SJSA1 (cell line): ENCODE measurements at regions not wholly inside any gene's neighbourhood (a gene's known extent, or its start where the extent isn't known, plus 50 kb on each side); places are given as distances from the start of the nearest gene placed in this dataset.
"Not testable (repeated sequence)": the region's sequence is repeated elsewhere in the genome, so short reads cannot be mapped to it uniquely, and the experiment has no call there.

Experiments
- DNase-seq, 2 experiments: peaks; one replicate each; pipeline ENCODE4 v3.0.0-alpha.2; 2015 to 2020; ENCODE audit warnings: low spot score in 2 of 2, low read depth in 1 of 2
- H3K27ac ChIP-seq: fragments of 250-450 bp; sonication (Bioruptor Pico); 2 replicates; pipeline ENCODE4 v1.5.1; 2020; ENCODE audit warnings: mild to moderate bottlenecking, moderate library complexity
- H3K27me3 ChIP-seq: fragments of 250-450 bp; sonication (Bioruptor Pico); replicated peaks from 2 replicates; pipeline ENCODE4 v1.5.1; 2020; ENCODE audit warnings: mild to moderate bottlenecking, moderate library complexity
- H3K36me3 ChIP-seq: fragments of 250-450 bp; sonication (Bioruptor Pico); 2 replicates; pipeline ENCODE4 v1.5.1; 2020; ENCODE audit warnings: mild to moderate bottlenecking
- H3K4me1 ChIP-seq: fragments of 250-450 bp; sonication (Bioruptor Pico); replicated peaks from 2 replicates; pipeline ENCODE4 v1.6.1; 2021; ENCODE audit warnings: mild to moderate bottlenecking
- H3K4me3 ChIP-seq: fragments of 250-450 bp; sonication (Bioruptor Pico); 2 replicates; pipeline ENCODE4 v1.5.1; 2020; ENCODE audit warnings: mild to moderate bottlenecking
- H3K9me3 ChIP-seq: fragments of 250-450 bp; sonication (Bioruptor Pico); replicated peaks from 2 replicates; pipeline ENCODE4 v1.5.1; 2020; ENCODE audit warnings: mild to moderate bottlenecking

GRCh38 chr7:84857336-84857735 lies 329.5 kb downstream of the SEMA3D start:
- H3K4me3 ChIP-seq: no peak overlapping the region
- H3K36me3 ChIP-seq: no peaks in the 10 kb centered on the region
- H3K27ac ChIP-seq: no peak overlapping the region
- H3K27me3 ChIP-seq: no peaks in the 10 kb centered on the region
- H3K9me3 ChIP-seq: 0 out of 2 replicates have a peak, but pooled peaks cover 2% of the 10 kb centered on the region
- H3K4me1 ChIP-seq: peaks cover 6% of the 10 kb centered on the region; the same call in 1 of the 2 replicates
- no peak for DNase-seq

- no peaks in the 10 kb centered on the region for H3K36me3 ChIP-seq
- peaks cover 6% of the 10 kb centered on the region; the same call in 1 of the 2 replicates for H3K4me1 ChIP-seq
- no peaks in the 10 kb centered on the region for H3K9me3 ChIP-seq
- H3K27me3 ChIP-seq: no peaks in the 10 kb centered on the region
- no peak overlapping the region for H3K27ac ChIP-seq
- H3K4me3 ChIP-seq: no peak overlapping the region
- no peak for DNase-seq
These were observed 331.1 kb downstream of the SEMA3D start for GRCh38 chr7:84855758-84856157.

- H3K27me3 ChIP-seq, DNase-seq, H3K27ac ChIP-seq, H3K4me3 ChIP-seq, H3K9me3 ChIP-seq, H3K36me3 ChIP-seq, H3K4me1 ChIP-seq: not testable (repeated sequence)
These were observed 337.9 kb downstream of the SEMA3D start for GRCh38 chr7:84848974-84849372.

GRCh38 chr7:84848219-84848973 lies 338.5 kb downstream of the SEMA3D start:
- no peaks in the 10 kb centered on the region for H3K9me3 ChIP-seq
- no peak for DNase-seq
- H3K4me1 ChIP-seq: no peaks in the 10 kb centered on the region
- H3K27me3 ChIP-seq: no peaks in the 10 kb centered on the region
- H3K36me3 ChIP-seq: no peaks in the 10 kb centered on the region
- H3K27ac ChIP-seq: no peak overlapping the region
- no peak overlapping the region for H3K4me3 ChIP-seq

GRCh38 chr7:84847790-84848189 lies 339.1 kb downstream of the SEMA3D start:
- H3K4me3 ChIP-seq: no peak overlapping the region
- H3K36me3 ChIP-seq: no peaks in the 10 kb centered on the region
- H3K27ac ChIP-seq: no peak overlapping the region
- no peaks in the 10 kb centered on the region for H3K27me3 ChIP-seq
- no peak for DNase-seq
- no peaks in the 10 kb centered on the region for H3K4me1 ChIP-seq
- H3K9me3 ChIP-seq: no peaks in the 10 kb centered on the region

GRCh38 chr7:84847038-84847437 lies 339.8 kb downstream of the SEMA3D start:
- H3K36me3 ChIP-seq: no peaks in the 10 kb centered on the region
- H3K27ac ChIP-seq: no peak overlapping the region
- H3K4me3 ChIP-seq: no peak overlapping the region
- H3K9me3 ChIP-seq: no peaks in the 10 kb centered on the region
- no peaks in the 10 kb centered on the region for H3K27me3 ChIP-seq
- no peaks in the 10 kb centered on the region for H3K4me1 ChIP-seq
- no peak for DNase-seq

GRCh38 chr7:84845971-84846370 lies 340.9 kb downstream of the SEMA3D start:
- no peak for DNase-seq
- H3K27ac ChIP-seq: no peak overlapping the region
- no peaks in the 10 kb centered on the region for H3K4me1 ChIP-seq
- H3K27me3 ChIP-seq: no peaks in the 10 kb centered on the region
- no peaks in the 10 kb centered on the region for H3K9me3 ChIP-seq
- no peak overlapping the region for H3K4me3 ChIP-seq
- H3K36me3 ChIP-seq: no peaks in the 10 kb centered on the region

GRCh38 chr7:84844771-84845170 lies 342.1 kb downstream of the SEMA3D start:
- Histone ChIP-seq H3K36me3 (no peaks in the 10 kb centered on the region), H3K4me1 (no peaks in the 10 kb centered on the region), H3K27me3 (no peaks in the 10 kb centered on the region), H3K9me3 (no peaks in the 10 kb centered on the region), H3K4me3 (no peak overlapping the region), H3K27ac (no peak overlapping the region)
- DNase-seq: no peak

GRCh38 chr7:84841809-84842208 lies 345.0 kb downstream of the SEMA3D start:
- no peak overlapping the region for H3K27ac ChIP-seq
- no peaks in the 10 kb centered on the region for H3K27me3 ChIP-seq
- no peaks in the 10 kb centered on the region for H3K9me3 ChIP-seq
- no peaks in the 10 kb centered on the region for H3K36me3 ChIP-seq
- DNase-seq: no peak
- no peak overlapping the region for H3K4me3 ChIP-seq
- no peaks in the 10 kb centered on the region for H3K4me1 ChIP-seq

GRCh38 chr7:84838857-84839256 lies 348.0 kb downstream of the SEMA3D start:
- Histone ChIP-seq H3K27me3 (no peaks in the 10 kb centered on the region), H3K36me3 (no peaks in the 10 kb centered on the region)
- no peak for DNase-seq

GRCh38 chr7:84837405-84837804 lies 349.5 kb downstream of the SEMA3D start:
- Histone ChIP-seq H3K27ac (no peak overlapping the region), H3K4me3 (no peak overlapping the region)
- no peak for DNase-seq

More at GRCh38 chr7:84838857-84839256, 348.0 kb downstream of the SEMA3D start:
- Histone ChIP-seq H3K4me3 (no peak overlapping the region), H3K9me3 (no peaks in the 10 kb centered on the region), H3K27ac (no peak overlapping the region), H3K4me1 (no peaks in the 10 kb centered on the region)

GRCh38 chr7:84829719-84830118 lies 357.1 kb downstream of the SEMA3D start:
- Histone ChIP-seq H3K9me3 (no peaks in the 10 kb centered on the region), H3K27me3 (no peaks in the 10 kb centered on the region), H3K4me3 (no peak overlapping the region), H3K4me1 (no peaks in the 10 kb centered on the region), H3K36me3 (no peaks in the 10 kb centered on the region), H3K27ac (no peak overlapping the region)
- no peak for DNase-seq

More at GRCh38 chr7:84837405-84837804, 349.5 kb downstream of the SEMA3D start:
- no peaks in the 10 kb centered on the region for H3K4me1 ChIP-seq
- no peaks in the 10 kb centered on the region for H3K9me3 ChIP-seq
- no peaks in the 10 kb centered on the region for H3K36me3 ChIP-seq
- no peaks in the 10 kb centered on the region for H3K27me3 ChIP-seq

GRCh38 chr7:84824057-84824651 lies 362.7 kb downstream of the SEMA3D start:
- no peaks in the 10 kb centered on the region for H3K9me3 ChIP-seq
- no peaks in the 10 kb centered on the region for H3K4me1 ChIP-seq
- H3K27ac ChIP-seq: no peak overlapping the region
- no peak for DNase-seq
- H3K4me3 ChIP-seq: no peak overlapping the region
- no peaks in the 10 kb centered on the region for H3K36me3 ChIP-seq
- no peaks in the 10 kb centered on the region for H3K27me3 ChIP-seq

GRCh38 chr7:84823530-84823929 lies 363.3 kb downstream of the SEMA3D start:
- Histone ChIP-seq H3K9me3 (no peaks in the 10 kb centered on the region), H3K36me3 (no peaks in the 10 kb centered on the region), H3K4me1 (no peaks in the 10 kb centered on the region), H3K27ac (no peak overlapping the region), H3K27me3 (no peaks in the 10 kb centered on the region), H3K4me3 (no peak overlapping the region)
- no peak for DNase-seq
